PC-9 (cell line): ENCODE measurements at regions not wholly inside any gene's neighbourhood (a gene's known extent, or its start where the extent isn't known, plus 50 kb on each side); places are given as distances from the start of the nearest gene placed in this dataset.

Source experiments
- BruUV-seq: library from RNA; stranded (reverse); fragments of 400-500 nt; replicated peaks from 2 replicates; lab custom pipeline; 2021; lab: Mats Ljungman, UMichigan
- CTCF ChIA-PET: fragments of 300-600 bp; sonication (Branson Sonifier 250); formaldehyde crosslinking; loops from one replicate; lab custom pipeline; 2022; ENCODE audit warnings: antibody characterized with exemption; lab: Charles Lee
- POLR2A ChIA-PET: fragments of 300-600 bp; sonication (Branson Sonifier 250); formaldehyde crosslinking; loops from one replicate; lab custom pipeline; 2022; ENCODE audit warnings: antibody characterized with exemption; ENCODE audit not compliant: unreplicated experiment; lab: Charles Lee
- DNase-seq, 2 experiments: peaks; one replicate each; pipeline versions ENCODE4 v3.0.0 to v3.0.0-alpha.2; 2015 to 2022; ENCODE audit warnings: mixed read lengths in 1 of 2
- H2AFZ ChIP-seq: fragments of 200-600 bp; sonication (generic); 2 replicates; pipeline ENCODE4 v1.8.1; 2017; ENCODE audit warnings: antibody characterized with exemption
- H3F3A ChIP-seq: fragments of 200-600 bp; sonication (generic); 2 replicates; pipeline ENCODE4 v1.8.1; 2017; ENCODE audit warnings: antibody characterized with exemption, mild to moderate bottlenecking, low read depth; ENCODE audit not compliant: insufficient read depth
- H3K27ac ChIP-seq: fragments of 200-600 bp; sonication (generic); 2 replicates; pipeline ENCODE4 v1.6.1; 2016; ENCODE audit warnings: mixed run types
- H3K27me3 ChIP-seq: fragments of 200-600 bp; sonication (generic); 2 replicates; pipeline ENCODE4 v1.6.1; 2016; ENCODE audit warnings: low read depth, mixed run types; ENCODE audit not compliant: insufficient read depth
- H3K36me3 ChIP-seq: fragments of 200-600 bp; sonication (generic); 2 replicates; pipeline ENCODE4 v1.6.1; 2016; ENCODE audit warnings: low read depth, mixed run types
- H3K4me1 ChIP-seq: fragments of 200-600 bp; sonication (generic); replicated peaks from 2 replicates; pipeline ENCODE4 v1.6.1; 2016; ENCODE audit warnings: mixed run types; ENCODE audit not compliant: insufficient read depth
- H3K4me2 ChIP-seq: fragments of 200-600 bp; sonication (generic); 2 replicates; pipeline ENCODE4 v1.6.1; 2017; ENCODE audit warnings: mixed run types
- H3K4me3 ChIP-seq: fragments of 200-600 bp; sonication (generic); 2 replicates; pipeline ENCODE4 v1.6.1; 2016; ENCODE audit warnings: mixed run types
- H3K79me2 ChIP-seq: fragments of 200-600 bp; sonication (generic); 2 replicates; pipeline ENCODE4 v1.6.1; 2017; ENCODE audit warnings: low read depth, mixed run types
- H3K9me2 ChIP-seq: fragments of 200-600 bp; sonication (generic); 2 replicates; pipeline ENCODE4 v1.8.1; 2017; ENCODE audit warnings: mild to moderate bottlenecking; ENCODE audit not compliant: insufficient read depth
- H3K9me3 ChIP-seq: fragments of 200-600 bp; sonication (generic); 2 replicates; pipeline ENCODE4 v1.8.1; 2016; ENCODE audit warnings: low read depth; ENCODE audit not compliant: insufficient read depth
- H4K20me1 ChIP-seq: fragments of 200-600 bp; sonication (generic); 2 replicates; pipeline ENCODE4 v1.8.1; 2017; ENCODE audit not compliant: insufficient read depth
- CTCF ChIP-seq: fragments of 200-600 bp; sonication (generic); conservative IDR thresholded peaks from 2 replicates; pipeline ENCODE4 v1.6.1; 2017; ENCODE audit warnings: mixed run types, antibody characterized with exemption, mild to moderate bottlenecking, moderate library complexity
- EZH2 ChIP-seq: fragments of 200-600 bp; sonication (generic); IDR thresholded peaks from 2 replicates; pipeline ENCODE4 v1.8.0; 2017; ENCODE audit warnings: antibody characterized with exemption, low read depth
- intact Hi-C: fragments of 100-400 bp; cut with micrococcal nuclease; formaldehyde crosslinking; loops from one replicate; pipeline ENCODE4 v1.10.0; 2022; ENCODE audit not compliant: unreplicated experiment

- no peak for DNase-seq
- TF ChIP-seq CTCF, result no peak
- TF ChIP-seq EZH2, result no peak
- Histone ChIP-seq H3K36me3 (no peaks in the 10 kb centered on the region), H2AFZ (no peak overlapping the region), H3K4me3 (no peak overlapping the region), H3K79me2 (no peaks in the 10 kb centered on the region), H3K9me3 (no peaks in the 10 kb centered on the region), H3F3A (no peaks in the 10 kb centered on the region), H4K20me1 (no peaks in the 10 kb centered on the region), H3K27me3 (no peaks in the 10 kb centered on the region), H3K9me2 (no peaks in the 10 kb centered on the region), H3K27ac (no peak overlapping the region), H3K4me2 (no peak overlapping the region), H3K4me1 (no peaks in the 10 kb centered on the region)
- ChIA-PET POLR2A (no interaction called here), CTCF (no interaction called here)
- intact Hi-C loops, result no loop called here
- no TSS peak for BruUV-seq
These were observed 247.2 kb downstream of the HACE1 start for GRCh38 chr6:104612541-104612940.

GRCh38 chr6:104608101-104608500 lies 251.6 kb downstream of the HACE1 start:
- no peak overlapping the region for H3K27ac ChIP-seq
- H3K4me2 ChIP-seq, result no peak overlapping the region
- TF ChIP-seq CTCF (no peak), EZH2 (no peak)
- H3K9me2 ChIP-seq, result no peaks in the 10 kb centered on the region; the same call in 1 of the 2 replicates
- ChIA-PET POLR2A (no interaction called here), CTCF (no interaction called here)
- H3F3A ChIP-seq, result no peaks in the 10 kb centered on the region
- no peaks in the 10 kb centered on the region for H3K79me2 ChIP-seq
- H2AFZ ChIP-seq, result no peak overlapping the region
- BruUV-seq, result no TSS peak
- no peaks in the 10 kb centered on the region for H3K27me3 ChIP-seq
- no peaks in the 10 kb centered on the region for H3K36me3 ChIP-seq
- intact Hi-C loops, result no loop called here
- no peaks in the 10 kb centered on the region for H3K9me3 ChIP-seq
- no peak for DNase-seq
- no peaks in the 10 kb centered on the region for H3K4me1 ChIP-seq
- H4K20me1 ChIP-seq, result no peaks in the 10 kb centered on the region
- H3K4me3 ChIP-seq, result no peak overlapping the region

- Histone ChIP-seq H3K4me2 (no peak overlapping the region), H4K20me1 (no peaks in the 10 kb centered on the region), H3K4me3 (no peak overlapping the region), H3K27me3 (no peaks in the 10 kb centered on the region), H3K4me1 (no peaks in the 10 kb centered on the region), H3K9me2 (no peaks in the 10 kb centered on the region; the same call in 1 of the 2 replicates), H3K79me2 (no peaks in the 10 kb centered on the region), H2AFZ (no peak overlapping the region), H3K9me3 (no peaks in the 10 kb centered on the region), H3K27ac (no peak overlapping the region), H3K36me3 (no peaks in the 10 kb centered on the region), H3F3A (no peaks in the 10 kb centered on the region)
- DNase-seq, result no peak
- no TSS peak for BruUV-seq
- TF ChIP-seq CTCF, result no peak
- TF ChIP-seq EZH2, result no peak
- intact Hi-C loops, result no loop called here
- POLR2A ChIA-PET, result no interaction called here
- CTCF ChIA-PET, result no interaction called here
These were observed 252.2 kb downstream of the HACE1 start for GRCh38 chr6:104607501-104607900.
